GM12873 (cell line): ENCODE measurements at regions not wholly inside any gene's neighbourhood (a gene's known extent, or its start where the extent isn't known, plus 50 kb on each side); places are given as distances from the start of the nearest gene placed in this dataset.

Source experiments
- TF ChIP-seq, protein P1 (sequence below): IDR thresholded peaks from 2 replicates; pipeline ENCODE4 v1.5.1; 2012; ENCODE audit warnings: low read depth, mild to moderate bottlenecking, moderate library complexity, low read length, control low read depth; ENCODE audit not compliant: insufficient read depth; ENCODE audit errors: missing control alignments

DNA sequence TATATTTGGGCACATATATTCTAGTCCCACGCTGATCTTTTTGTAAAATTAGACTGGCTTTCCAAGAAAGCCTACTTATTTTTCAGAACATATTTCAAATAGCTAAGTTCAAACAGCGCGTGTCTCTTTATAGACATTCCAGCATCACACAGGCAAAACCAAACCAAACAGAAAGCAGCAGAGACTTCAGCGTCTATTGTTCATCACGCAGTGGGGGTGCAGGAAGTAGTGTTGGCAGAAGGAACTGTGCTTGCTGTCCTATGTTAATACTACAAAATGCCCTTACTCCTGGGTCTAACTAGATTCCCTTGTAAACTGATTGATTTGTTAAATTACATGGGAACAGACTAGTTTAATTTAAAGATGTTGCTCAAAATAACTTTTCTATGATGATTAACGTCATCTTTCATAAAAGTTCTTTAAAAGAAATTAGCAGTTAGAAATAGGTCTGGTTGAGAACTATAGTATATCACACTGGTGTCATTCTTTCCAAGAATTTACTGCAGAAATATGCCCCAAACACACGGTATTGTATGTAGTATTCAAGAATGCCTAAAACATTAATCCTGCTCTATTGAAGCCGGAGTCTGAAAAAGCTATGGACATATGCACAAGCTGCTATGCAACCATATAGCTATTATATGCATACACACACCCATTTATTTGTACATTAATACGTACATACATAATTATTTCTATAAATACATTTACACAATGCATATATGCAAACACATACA lies 436.3 kb downstream of the CBLN2 start:
- TF ChIP-seq, protein P1, sequence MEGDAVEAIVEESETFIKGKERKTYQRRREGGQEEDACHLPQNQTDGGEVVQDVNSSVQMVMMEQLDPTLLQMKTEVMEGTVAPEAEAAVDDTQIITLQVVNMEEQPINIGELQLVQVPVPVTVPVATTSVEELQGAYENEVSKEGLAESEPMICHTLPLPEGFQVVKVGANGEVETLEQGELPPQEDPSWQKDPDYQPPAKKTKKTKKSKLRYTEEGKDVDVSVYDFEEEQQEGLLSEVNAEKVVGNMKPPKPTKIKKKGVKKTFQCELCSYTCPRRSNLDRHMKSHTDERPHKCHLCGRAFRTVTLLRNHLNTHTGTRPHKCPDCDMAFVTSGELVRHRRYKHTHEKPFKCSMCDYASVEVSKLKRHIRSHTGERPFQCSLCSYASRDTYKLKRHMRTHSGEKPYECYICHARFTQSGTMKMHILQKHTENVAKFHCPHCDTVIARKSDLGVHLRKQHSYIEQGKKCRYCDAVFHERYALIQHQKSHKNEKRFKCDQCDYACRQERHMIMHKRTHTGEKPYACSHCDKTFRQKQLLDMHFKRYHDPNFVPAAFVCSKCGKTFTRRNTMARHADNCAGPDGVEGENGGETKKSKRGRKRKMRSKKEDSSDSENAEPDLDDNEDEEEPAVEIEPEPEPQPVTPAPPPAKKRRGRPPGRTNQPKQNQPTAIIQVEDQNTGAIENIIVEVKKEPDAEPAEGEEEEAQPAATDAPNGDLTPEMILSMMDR = no peak

DNA sequence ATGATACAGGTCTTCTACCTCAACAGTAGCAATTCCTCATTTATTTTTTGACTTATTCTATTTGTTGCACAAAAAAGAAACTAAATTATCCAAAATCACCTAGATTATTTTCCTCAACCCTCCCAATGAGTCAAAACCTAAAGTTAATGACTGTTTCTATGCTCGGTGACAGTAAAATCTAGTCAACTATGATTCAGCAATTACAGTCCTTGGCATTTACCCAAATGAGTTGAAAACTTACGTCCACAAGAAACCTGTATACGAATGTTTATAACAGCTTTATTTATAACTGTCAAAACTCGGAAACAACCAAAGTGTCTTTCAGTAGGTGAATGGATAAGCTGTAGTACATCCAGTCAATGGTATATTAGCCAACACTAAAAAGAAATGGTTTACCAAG lies 439.3 kb downstream of the CBLN2 start:
- TF ChIP-seq, protein P1 = no peak

DNA sequence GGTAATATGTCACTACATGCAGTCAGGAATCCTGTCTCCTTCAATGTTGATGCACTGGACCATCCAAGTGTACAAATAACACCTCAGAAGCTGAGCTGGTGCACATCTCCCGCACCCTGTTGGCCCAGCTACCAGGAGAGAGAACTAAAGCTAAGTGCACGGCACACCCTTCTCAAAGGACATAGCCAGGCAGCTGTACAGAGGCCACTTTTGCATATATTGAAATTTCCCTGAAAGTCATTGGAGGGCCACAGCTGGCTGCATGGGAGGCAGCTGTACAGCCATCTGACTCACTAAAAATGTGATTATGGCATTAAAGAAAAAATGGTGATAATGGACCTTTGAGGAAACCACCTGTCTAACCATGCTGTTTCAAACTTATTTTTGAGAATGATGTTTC lies 441.7 kb downstream of the CBLN2 start:
- TF ChIP-seq, protein P1 = no peak

DNA sequence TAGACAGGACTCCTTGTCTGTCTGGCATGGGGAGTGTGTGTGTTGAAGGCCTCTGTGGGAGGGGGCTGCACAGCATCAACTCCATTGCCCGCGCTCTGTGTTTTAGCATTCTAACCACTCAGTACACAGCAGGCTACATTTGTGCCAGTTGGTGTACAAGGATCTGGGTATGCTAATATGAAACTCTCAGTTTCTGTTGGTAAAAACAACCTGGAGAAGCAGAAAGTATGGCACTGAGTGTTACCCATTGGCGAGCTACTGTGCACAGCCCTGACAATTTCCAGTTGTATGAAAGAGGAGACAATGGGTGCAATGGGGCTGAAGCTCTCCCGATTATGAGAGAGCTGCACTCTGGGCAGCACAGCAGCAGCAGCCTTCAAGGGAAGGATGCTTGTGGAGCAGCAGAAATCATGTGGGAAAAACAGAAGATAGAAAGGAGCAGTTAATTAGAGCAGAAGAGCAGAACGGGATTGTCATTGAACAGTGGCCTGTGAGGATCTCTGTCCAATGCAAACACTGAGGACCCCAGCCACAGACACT lies 443.6 kb downstream of the CBLN2 start:
- TF ChIP-seq, protein P1 = no peak

DNA sequence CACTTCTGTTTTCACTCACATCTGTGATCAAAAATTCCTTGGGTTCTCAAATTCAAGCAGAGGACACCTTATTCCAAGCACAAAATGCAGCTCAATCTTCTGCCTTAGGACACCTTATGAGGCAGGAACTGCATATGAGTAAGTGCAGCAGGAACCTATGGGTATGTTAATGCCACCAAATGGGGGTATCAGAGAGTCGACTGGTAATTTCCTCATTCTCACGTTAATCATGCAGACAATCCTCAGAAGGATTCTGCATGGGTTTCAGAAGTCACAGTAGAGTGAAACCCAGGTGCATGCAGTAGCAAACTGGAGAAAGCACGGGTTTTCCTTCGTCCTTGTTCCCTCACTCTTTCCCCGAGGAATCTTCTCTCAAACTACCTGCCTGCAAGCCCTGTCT lies 452.8 kb downstream of the CBLN2 start:
- TF ChIP-seq, protein P1 = no peak

DNA sequence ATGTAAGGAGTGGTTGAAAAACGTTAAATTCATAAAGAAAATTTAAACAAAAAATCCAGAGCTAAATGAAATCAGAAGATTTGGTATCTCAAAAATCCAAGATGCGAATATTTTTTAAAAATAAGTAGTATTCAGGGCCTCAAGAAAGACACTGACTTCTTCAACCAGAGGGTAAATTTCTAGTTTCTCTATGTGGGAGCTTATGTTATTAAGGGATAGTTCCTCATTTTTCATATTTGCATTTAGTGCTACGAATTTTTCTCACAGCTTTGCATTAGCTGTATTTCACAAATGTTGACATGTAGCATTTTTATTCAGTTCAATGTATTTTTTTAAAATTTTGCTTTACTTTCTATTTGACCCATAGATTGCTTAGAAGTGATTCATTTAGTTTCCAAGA lies 454.7 kb downstream of the CBLN2 start:
- TF ChIP-seq, protein P1 = no peak

DNA sequence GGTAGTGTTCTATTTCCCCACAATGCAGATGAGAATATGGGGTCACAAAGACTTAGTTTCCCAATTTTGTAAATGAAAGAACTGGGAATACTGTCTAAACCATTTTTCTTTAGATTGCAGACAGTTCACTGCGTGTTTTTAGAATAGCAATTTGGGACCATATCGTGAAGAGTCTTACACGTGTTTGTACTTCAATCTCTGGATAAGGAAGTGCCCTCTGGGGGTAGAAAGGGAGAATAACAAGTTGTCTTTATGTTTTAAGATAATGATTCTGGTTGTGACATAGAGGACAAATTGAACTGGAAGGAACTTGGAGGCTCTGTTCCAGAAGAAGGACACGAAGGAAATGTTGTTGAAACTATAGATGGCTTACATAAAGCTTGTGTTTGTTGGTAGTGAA lies 457.7 kb downstream of the CBLN2 start:
- TF ChIP-seq, protein P1 = peak; percentile 38
